ENCODE measurements at regions not wholly inside any gene's neighbourhood (a gene's known extent, or its start where the extent isn't known, plus 50 kb on each side); places are given as distances from the start of the nearest gene placed in this dataset.

DNA sequence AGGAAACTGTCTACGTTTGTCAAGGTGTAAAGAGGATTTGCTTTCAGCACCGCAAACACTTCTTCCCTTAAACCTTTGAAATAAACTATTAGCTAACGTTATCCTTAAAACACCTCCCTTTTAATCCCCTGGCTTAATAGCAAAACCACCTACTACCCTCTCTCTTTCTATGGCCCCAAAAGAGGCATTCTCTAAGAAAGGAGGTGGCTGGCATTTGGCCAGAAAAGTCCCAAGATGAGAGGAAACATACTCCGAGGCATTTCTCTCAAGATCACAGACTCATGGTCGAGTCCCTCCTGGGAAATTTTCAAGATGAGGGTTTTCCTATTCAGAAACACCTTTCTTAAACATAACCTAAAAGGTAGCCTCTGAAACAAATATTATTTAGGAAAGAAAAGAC lies 60.6 kb upstream of the VCX3B start:
- TF ChIP-seq, protein P1, sequence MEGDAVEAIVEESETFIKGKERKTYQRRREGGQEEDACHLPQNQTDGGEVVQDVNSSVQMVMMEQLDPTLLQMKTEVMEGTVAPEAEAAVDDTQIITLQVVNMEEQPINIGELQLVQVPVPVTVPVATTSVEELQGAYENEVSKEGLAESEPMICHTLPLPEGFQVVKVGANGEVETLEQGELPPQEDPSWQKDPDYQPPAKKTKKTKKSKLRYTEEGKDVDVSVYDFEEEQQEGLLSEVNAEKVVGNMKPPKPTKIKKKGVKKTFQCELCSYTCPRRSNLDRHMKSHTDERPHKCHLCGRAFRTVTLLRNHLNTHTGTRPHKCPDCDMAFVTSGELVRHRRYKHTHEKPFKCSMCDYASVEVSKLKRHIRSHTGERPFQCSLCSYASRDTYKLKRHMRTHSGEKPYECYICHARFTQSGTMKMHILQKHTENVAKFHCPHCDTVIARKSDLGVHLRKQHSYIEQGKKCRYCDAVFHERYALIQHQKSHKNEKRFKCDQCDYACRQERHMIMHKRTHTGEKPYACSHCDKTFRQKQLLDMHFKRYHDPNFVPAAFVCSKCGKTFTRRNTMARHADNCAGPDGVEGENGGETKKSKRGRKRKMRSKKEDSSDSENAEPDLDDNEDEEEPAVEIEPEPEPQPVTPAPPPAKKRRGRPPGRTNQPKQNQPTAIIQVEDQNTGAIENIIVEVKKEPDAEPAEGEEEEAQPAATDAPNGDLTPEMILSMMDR (conservative IDR thresholded peaks at IDR 0.05; ENCODE audit: low read depth, low read length), result no peak
- TF ChIP-seq EZH2 (IDR thresholded peaks at IDR 0.05; ENCODE audit: borderline replicate concordance, low read depth, low read length, poor library complexity, severe bottlenecking), result no peak

Measured in A673 (cell line).